ENCODE measurements at regions not wholly inside any gene's neighbourhood (a gene's known extent, or its start where the extent isn't known, plus 50 kb on each side); places are given as distances from the start of the nearest gene placed in this dataset.

DNA sequence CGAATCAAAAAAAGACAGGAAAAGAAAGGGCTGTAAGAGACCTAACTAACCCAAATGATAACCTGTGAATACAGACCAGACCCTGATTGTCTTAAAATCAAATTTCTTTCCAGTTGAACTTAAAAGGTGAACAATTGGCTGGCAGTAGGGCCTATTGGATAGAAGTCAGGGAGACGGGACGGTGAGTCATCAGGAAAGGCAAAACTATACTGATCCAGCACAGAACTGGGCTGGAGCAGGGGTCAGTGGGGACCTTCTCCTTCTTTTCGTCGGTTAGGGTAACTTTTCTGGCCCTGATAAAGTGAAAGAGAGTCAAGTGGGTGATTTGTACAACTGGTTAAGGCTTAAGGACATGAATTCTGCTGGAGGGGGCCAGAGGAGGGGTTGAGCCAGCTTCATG, 84.9 kb upstream of the OTX2 start:
- TF ChIP-seq, protein P1, sequence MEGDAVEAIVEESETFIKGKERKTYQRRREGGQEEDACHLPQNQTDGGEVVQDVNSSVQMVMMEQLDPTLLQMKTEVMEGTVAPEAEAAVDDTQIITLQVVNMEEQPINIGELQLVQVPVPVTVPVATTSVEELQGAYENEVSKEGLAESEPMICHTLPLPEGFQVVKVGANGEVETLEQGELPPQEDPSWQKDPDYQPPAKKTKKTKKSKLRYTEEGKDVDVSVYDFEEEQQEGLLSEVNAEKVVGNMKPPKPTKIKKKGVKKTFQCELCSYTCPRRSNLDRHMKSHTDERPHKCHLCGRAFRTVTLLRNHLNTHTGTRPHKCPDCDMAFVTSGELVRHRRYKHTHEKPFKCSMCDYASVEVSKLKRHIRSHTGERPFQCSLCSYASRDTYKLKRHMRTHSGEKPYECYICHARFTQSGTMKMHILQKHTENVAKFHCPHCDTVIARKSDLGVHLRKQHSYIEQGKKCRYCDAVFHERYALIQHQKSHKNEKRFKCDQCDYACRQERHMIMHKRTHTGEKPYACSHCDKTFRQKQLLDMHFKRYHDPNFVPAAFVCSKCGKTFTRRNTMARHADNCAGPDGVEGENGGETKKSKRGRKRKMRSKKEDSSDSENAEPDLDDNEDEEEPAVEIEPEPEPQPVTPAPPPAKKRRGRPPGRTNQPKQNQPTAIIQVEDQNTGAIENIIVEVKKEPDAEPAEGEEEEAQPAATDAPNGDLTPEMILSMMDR (IDR thresholded peaks at IDR 0.05; ENCODE audit: extremely low read depth in 1 of 2, insufficient read depth in 1 of 2, low read depth in 1 of 2, low read length in 2 of 2) = no peak
- TF ChIP-seq, protein P2, sequence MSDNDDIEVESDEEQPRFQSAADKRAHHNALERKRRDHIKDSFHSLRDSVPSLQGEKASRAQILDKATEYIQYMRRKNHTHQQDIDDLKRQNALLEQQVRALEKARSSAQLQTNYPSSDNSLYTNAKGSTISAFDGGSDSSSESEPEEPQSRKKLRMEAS (IDR thresholded peaks at IDR 0.05; ENCODE audit: insufficient read depth, insufficient read length) = no peak
- TF ChIP-seq POLR2A (IDR thresholded peaks at IDR 0.05; ENCODE audit: low read depth, low read length) = no peak
- no peak for TF ChIP-seq POLR2AphosphoS5 (IDR thresholded peaks at IDR 0.05; ENCODE audit: insufficient read depth, low read depth, low read length)
- no peak for TF ChIP-seq EZH2 (IDR thresholded peaks at IDR 0.05; ENCODE audit: borderline replicate concordance, low read depth, low read length, severe bottlenecking)
- no peak for TF ChIP-seq FOS (IDR thresholded peaks at IDR 0.05; ENCODE audit: borderline replicate concordance, insufficient read depth, low read length)
- TF ChIP-seq MYC (IDR thresholded peaks at IDR 0.05; ENCODE audit: low read depth, low read length) = no peak
